Neutrophil (primary cell): ENCODE measurements at regions not wholly inside any gene's neighbourhood (a gene's known extent, or its start where the extent isn't known, plus 50 kb on each side); places are given as distances from the start of the nearest gene placed in this dataset.

Experiments used
- H3K27ac ChIP-seq: fragments of 200-600 bp; sonication (generic); 2 replicates; pipeline ENCODE4 v1.5.1; 2016; ENCODE audit warnings: mild to moderate bottlenecking, moderate library complexity
- H3K27me3 ChIP-seq: fragments of 200-600 bp; sonication (generic); 2 replicates; pipeline ENCODE4 v1.6.0; 2016; ENCODE audit warnings: mild to moderate bottlenecking
- H3K36me3 ChIP-seq: fragments of 200-600 bp; sonication (generic); 2 replicates; pipeline ENCODE4 v1.5.1; 2017
- H3K4me1 ChIP-seq, 2 experiments: fragments of 200-600 bp in 1 of 2; sonication (generic) in 1 of 2; 1 replicate in 1 of 2; 2 replicates in 1 of 2; pipeline versions ENCODE4 v1.5.1 to v1.6.1; 2013 to 2016; ENCODE audit warnings: low read depth in 1 of 2, low read length in 1 of 2, mild to moderate bottlenecking in 1 of 2, moderate library complexity in 1 of 2; ENCODE audit not compliant: control insufficient read depth in 1 of 2, insufficient read depth in 1 of 2
- H3K4me3 ChIP-seq, 2 experiments: fragments of 200-600 bp in 1 of 2; sonication (generic) in 1 of 2; 1 replicate in 1 of 2; 2 replicates in 1 of 2; pipeline ENCODE4 v1.5.1; 2013 to 2016; ENCODE audit warnings: low read depth in 1 of 2, low read length in 1 of 2, mild to moderate bottlenecking in 1 of 2, moderate library complexity in 1 of 2
- H3K9me3 ChIP-seq: fragments of 200-600 bp; sonication (generic); 2 replicates; pipeline ENCODE4 v1.5.1; 2016
- CTCF ChIP-seq: fragments of 200-600 bp; sonication (generic); IDR thresholded peaks from 2 replicates; pipeline ENCODE4 v1.5.1; 2016; ENCODE audit warnings: antibody characterized with exemption

- peaks cover 1% of the 10 kb centered on the region for H3K27me3 ChIP-seq
- peaks cover 44 to 47% of the 10 kb centered on the region in 2 experiments for H3K4me1 ChIP-seq
- no peaks in the 10 kb centered on the region for H3K36me3 ChIP-seq
- H3K9me3 ChIP-seq: no peaks in the 10 kb centered on the region
- H3K4me3 ChIP-seq: peak overlapping the region in 1 of 2 experiments; percentile 47
- TF ChIP-seq CTCF: no peak
- no peak overlapping the region for H3K27ac ChIP-seq
Observed at GRCh38 chr15:101120987-101121386, 130.9 kb downstream of the CHSY1 start.

- Histone ChIP-seq H3K36me3 (no peaks in the 10 kb centered on the region), H3K27ac (no peak overlapping the region), H3K4me1 (peaks cover 44 to 45% of the 10 kb centered on the region in 2 experiments), H3K27me3 (peaks cover 7% of the 10 kb centered on the region), H3K4me3 (no peak overlapping the region), H3K9me3 (no peaks in the 10 kb centered on the region)
- no peak for TF ChIP-seq CTCF
Observed at GRCh38 chr15:101120473-101120872, 131.4 kb downstream of the CHSY1 start.
